ENCODE measurements at regions not wholly inside any gene's neighbourhood (a gene's known extent, or its start where the extent isn't known, plus 50 kb on each side); places are given as distances from the start of the nearest gene placed in this dataset.

- ATAC-seq = no peak
- TF ChIP-seq GLIS3 (CRISPR knock-in tag; IDR thresholded peaks at IDR 0.05) (no peak), ZNF8 (CRISPR knock-in tag; IDR thresholded peaks at IDR 0.05) (no peak), ZNF70 (CRISPR knock-in tag; IDR thresholded peaks at IDR 0.05) (no peak), POU6F1 (CRISPR knock-in tag; IDR thresholded peaks at IDR 0.05; ENCODE audit: borderline replicate concordance, low read depth) (no peak), ARNTL (CRISPR knock-in tag; IDR thresholded peaks at IDR 0.05; ENCODE audit: borderline replicate concordance, low read depth) (no peak), TOX (CRISPR knock-in tag; IDR thresholded peaks at IDR 0.05; ENCODE audit: borderline replicate concordance) (no peak), TSHZ2 (CRISPR knock-in tag; IDR thresholded peaks at IDR 0.05) (no peak)
Observed at GRCh38 chr6:4189249-4189648, 53.9 kb upstream of the ECI2 start.

GRCh38 chr6:4188801-4189200, 53.4 kb upstream of the ECI2 start:
- TF ChIP-seq ZNF8 (CRISPR knock-in tag; IDR thresholded peaks at IDR 0.05) (no peak), CREB5 (CRISPR knock-in tag; IDR thresholded peaks at IDR 0.05; ENCODE audit: low read depth) (no peak), SNAI2 (CRISPR knock-in tag; IDR thresholded peaks at IDR 0.05) (no peak), TCF4 (CRISPR knock-in tag; IDR thresholded peaks at IDR 0.05; ENCODE audit: borderline replicate concordance) (no peak), CSRNP3 (CRISPR knock-in tag; IDR thresholded peaks at IDR 0.05) (no peak), PPARA (CRISPR knock-in tag; IDR thresholded peaks at IDR 0.05; ENCODE audit: borderline replicate concordance) (no peak), ESRRG (CRISPR knock-in tag; IDR thresholded peaks at IDR 0.05) (no peak), RARB (CRISPR knock-in tag; IDR thresholded peaks at IDR 0.05) (no peak), PATZ1 (CRISPR knock-in tag; IDR thresholded peaks at IDR 0.05; ENCODE audit: borderline replicate concordance) (no peak), TOX (CRISPR knock-in tag; IDR thresholded peaks at IDR 0.05; ENCODE audit: borderline replicate concordance) (no peak), ZFP30 (CRISPR knock-in tag; IDR thresholded peaks at IDR 0.05) (no peak), ZNF565 (CRISPR knock-in tag; conservative IDR thresholded peaks at IDR 0.05; ENCODE audit: low read depth) (no peak)
- ATAC-seq = no peak

- no peak for ATAC-seq
- TF ChIP-seq CSRNP3 (CRISPR knock-in tag; IDR thresholded peaks at IDR 0.05) (no peak), TSHZ2 (CRISPR knock-in tag; IDR thresholded peaks at IDR 0.05) (no peak), TOX (CRISPR knock-in tag; IDR thresholded peaks at IDR 0.05; ENCODE audit: borderline replicate concordance) (no peak), ARNTL (CRISPR knock-in tag; IDR thresholded peaks at IDR 0.05; ENCODE audit: borderline replicate concordance, low read depth) (no peak), ZFP30 (CRISPR knock-in tag; IDR thresholded peaks at IDR 0.05) (no peak)
Observed at GRCh38 chr6:4187480-4187879, 52.1 kb upstream of the ECI2 start.

All from SK-N-SH treated with all-trans-retinoic acid at 6 μM for 48 hours (cell line).